ENCODE measurements at regions not wholly inside any gene's neighbourhood (a gene's known extent, or its start where the extent isn't known, plus 50 kb on each side); places are given as distances from the start of the nearest gene placed in this dataset.

DNA sequence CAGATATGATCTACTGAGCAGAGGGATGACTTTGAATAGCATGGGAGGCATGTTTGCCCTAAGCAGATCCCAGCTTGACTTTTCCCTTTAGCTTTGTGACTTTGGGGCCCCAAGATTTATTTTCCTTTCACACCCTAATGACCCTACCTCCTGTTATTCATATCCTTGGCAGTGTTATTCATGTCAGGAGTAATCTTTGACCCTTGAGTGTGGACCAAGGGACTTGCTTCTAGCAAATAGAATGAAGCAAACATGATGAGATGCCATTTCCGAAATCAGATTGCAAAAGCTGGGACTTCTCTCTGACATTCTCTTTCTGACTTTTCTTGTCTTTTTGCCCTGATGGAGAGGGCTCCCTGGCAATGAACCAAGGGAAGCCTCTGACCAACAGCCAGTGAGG lies 415.4 kb upstream of the PROK2 start:
- no peaks in the 10 kb centered on the region for H3K23me2 ChIP-seq (ENCODE audit: low read depth, low read length)
- ChIA-PET CTCF (ENCODE audit: partially characterized antibody) (interaction anchor here (1.2 kb wide), 1 partner anchor 106 kb away, joined by 3 read pairs; no protein-coding TSS in a partner anchor), POLR2A (ENCODE audit: partially characterized antibody) (interaction anchor here (0.6 kb wide), 1 partner anchor 147 kb away, joined by 4 read pairs; no protein-coding TSS in a partner anchor)
- no peak overlapping the region for H2BK120ac ChIP-seq (replicated peaks; ENCODE audit: low read depth, low read length)
- no peak overlapping the region for H2AK5ac ChIP-seq (ENCODE audit: low read depth, low read length)
- H3K27ac ChIP-seq (ENCODE audit: low read depth, low read length): no peak overlapping the region
- H3K4ac ChIP-seq (replicated peaks; ENCODE audit: insufficient read length, low read depth, low read length): no peak overlapping the region
- DNase-seq (ENCODE audit: low read depth in 1 of 2, low spot score in 2 of 2) (no peak), FAIRE-seq (no peak)
- H3K4me2 ChIP-seq (ENCODE audit: insufficient read depth in 1 of 2, low read depth in 2 of 2, low read length in 2 of 2): no peak overlapping the region
- H2AFZ ChIP-seq (ENCODE audit: low read length): no peak overlapping the region
- H2BK20ac ChIP-seq (ENCODE audit: low read length): no peak overlapping the region
- H4K8ac ChIP-seq (ENCODE audit: extremely low read depth, insufficient read depth, low read length): no peak overlapping the region
- no peak overlapping the region for H3K4me3 ChIP-seq (ENCODE audit: extremely low read depth in 1 of 4, insufficient read depth in 2 of 4, low read depth in 3 of 4, low read length in 4 of 4)
- H3K18ac ChIP-seq (ENCODE audit: extremely low read depth, low read length): no peak overlapping the region
- no peak overlapping the region for H3K23ac ChIP-seq (ENCODE audit: insufficient read length)
- no peak overlapping the region for H3K56ac ChIP-seq (replicated peaks; ENCODE audit: insufficient read length, low read depth, low read length)
- no peak overlapping the region for H2BK15ac ChIP-seq (ENCODE audit: low read length)
- no peaks in the 10 kb centered on the region for H4K20me1 ChIP-seq (replicated peaks in 1 of 2; ENCODE audit: control insufficient read depth in 1 of 2, insufficient read depth in 2 of 2, low read length in 2 of 2)
- H3K9ac ChIP-seq (replicated peaks in 1 of 4; ENCODE audit: extremely low read depth in 1 of 4, low read depth in 3 of 4, low read length in 3 of 4): no peak overlapping the region
- 0 out of 8 replicates have a peak, but pooled peaks cover 0 to 3% (median 0%) of the 10 kb centered on the region in 4 experiments for H3K36me3 ChIP-seq (ENCODE audit: control insufficient read depth in 2 of 4, insufficient read depth in 4 of 4, low read length in 3 of 4)
- H3K4me1 ChIP-seq (replicated peaks in 1 of 4; ENCODE audit: control insufficient read depth in 3 of 4, insufficient read depth in 4 of 4, low read length in 3 of 4): peaks cover 0 to 6% (median under 1%) of the 10 kb centered on the region in 4 experiments; a peak in 3 of 7 replicates
- H4K5ac ChIP-seq (ENCODE audit: insufficient read length, low read depth, low read length): no peak overlapping the region
- H3K79me2 ChIP-seq (ENCODE audit: control insufficient read depth in 1 of 2, insufficient read depth in 2 of 2, low read length in 2 of 2): no peaks in the 10 kb centered on the region
- H3K79me1 ChIP-seq (ENCODE audit: low read depth, low read length): no peaks in the 10 kb centered on the region
- peaks cover 8 to 9% of the 10 kb centered on the region in 2 experiments; a peak in 2 of 4 replicates for H3K9me3 ChIP-seq (ENCODE audit: insufficient read depth in 2 of 2, low read depth in 1 of 2, low read length in 1 of 2)
- H3K14ac ChIP-seq (ENCODE audit: insufficient read length): no peak overlapping the region
- H2BK5ac ChIP-seq (ENCODE audit: low read depth, low read length): no peak overlapping the region
- no peak overlapping the region for H4K91ac ChIP-seq (replicated peaks; ENCODE audit: insufficient read length, low read length)
- 70% methylated on average over 1 of the region's 1 CpG; no CpG with 5 or more reads in 1 of the 2 experiments for WGBS, 2 experiments (ENCODE audit: extremely low coverage in 1 of 2, insufficient coverage in 1 of 2, insufficient read length in 1 of 2, insufficient replicate concordance in 2 of 2, low coverage in 1 of 2, low lambda C conversion rate in 2 of 2, missing lambda C conversion rate in 1 of 2)
- no peak overlapping the region for H2BK12ac ChIP-seq (ENCODE audit: low read depth, low read length)
- no peaks in the 10 kb centered on the region for H3K27me3 ChIP-seq (replicated peaks in 1 of 4; ENCODE audit: control insufficient read depth in 3 of 4, extremely low read depth in 1 of 4, insufficient read depth in 3 of 4, low read length in 3 of 4)
- TF ChIP-seq, protein P1, sequence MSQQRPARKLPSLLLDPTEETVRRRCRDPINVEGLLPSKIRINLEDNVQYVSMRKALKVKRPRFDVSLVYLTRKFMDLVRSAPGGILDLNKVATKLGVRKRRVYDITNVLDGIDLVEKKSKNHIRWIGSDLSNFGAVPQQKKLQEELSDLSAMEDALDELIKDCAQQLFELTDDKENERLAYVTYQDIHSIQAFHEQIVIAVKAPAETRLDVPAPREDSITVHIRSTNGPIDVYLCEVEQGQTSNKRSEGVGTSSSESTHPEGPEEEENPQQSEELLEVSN (IDR thresholded peaks at IDR 0.05): no peak
- TF ChIP-seq BACH1 (IDR thresholded peaks at IDR 0.05; ENCODE audit: low read length) (no peak), KDM4A (IDR thresholded peaks at IDR 0.05; ENCODE audit: low read depth, low read length, severe bottlenecking) (no peak), POLR2AphosphoS5 (IDR thresholded peaks at IDR 0.05; ENCODE audit: low read depth, low read length) (no peak), SAP30 (IDR thresholded peaks at IDR 0.05; ENCODE audit: insufficient read depth, insufficient replicate concordance, low read length) (no peak), CBX8 (IDR thresholded peaks at IDR 0.05; ENCODE audit: borderline replicate concordance, low read depth, low read length) (no peak), TBP (IDR thresholded peaks at IDR 0.05; ENCODE audit: low read depth, low read length) (no peak), RAD21 (IDR thresholded peaks at IDR 0.05 in 1 of 2, conservative IDR thresholded peaks at IDR 0.05 in 1 of 2; ENCODE audit: low read depth in 2 of 2, low read length in 2 of 2) (no peak), SP2 (IDR thresholded peaks at IDR 0.05; ENCODE audit: low read length) (no peak), KDM1A (IDR thresholded peaks at IDR 0.05; ENCODE audit: borderline replicate concordance, low read length) (no peak), SIX5 (IDR thresholded peaks at IDR 0.05; ENCODE audit: low read depth, low read length) (no peak), GABPA (IDR thresholded peaks at IDR 0.05; ENCODE audit: borderline replicate concordance, insufficient read depth, low read length) (no peak), RFX5 (IDR thresholded peaks at IDR 0.05; ENCODE audit: borderline replicate concordance, low read depth, low read length) (no peak), MAFK (IDR thresholded peaks at IDR 0.05; ENCODE audit: low read depth, low read length) (no peak)

Measured in H1 (cell line).